ENCODE measurements at regions not wholly inside any gene's neighbourhood (a gene's known extent, or its start where the extent isn't known, plus 50 kb on each side); places are given as distances from the start of the nearest gene placed in this dataset.

- BruUV-seq (replicated peaks): no TSS peak
- Histone ChIP-seq H3K9me2 (ENCODE audit: insufficient read depth) (no peaks in the 10 kb centered on the region), H3K27ac (ENCODE audit: low read depth, low read length) (no peak overlapping the region), H3K36me3 (ENCODE audit: control insufficient read depth in 1 of 2, insufficient read depth in 2 of 2, low read length in 2 of 2) (no peaks in the 10 kb centered on the region), H3K9ac (ENCODE audit: low read length) (no peak overlapping the region), H3K4me2 (ENCODE audit: low read length) (no peak overlapping the region), H3K4me3 (replicated peaks in 1 of 2; ENCODE audit: low read depth in 1 of 2, low read length in 2 of 2) (no peak overlapping the region), H3K4me1 (ENCODE audit: control insufficient read depth in 1 of 2, insufficient read depth in 2 of 2, low read length in 2 of 2) (peaks cover 8 to 13% of the 10 kb centered on the region in 2 experiments; a peak in 3 of 4 replicates), H3K27me3 (ENCODE audit: insufficient read depth, low read length) (no peaks in the 10 kb centered on the region), H3K9me3 (ENCODE audit: control insufficient read depth in 1 of 2, insufficient read depth in 1 of 2, low read depth in 1 of 2, low read length in 2 of 2) (peaks cover 0 to 3% of the 10 kb centered on the region in 2 experiments; a peak in 2 of 4 replicates), H4K20me1 (ENCODE audit: insufficient read depth) (no peaks in the 10 kb centered on the region), H3K79me2 (ENCODE audit: insufficient read depth, low read length) (no peaks in the 10 kb centered on the region), H2AFZ (ENCODE audit: low read depth, low read length, poor library complexity, severe bottlenecking) (no peak overlapping the region)
- no peak for DNase-seq (ENCODE audit: low read depth, low spot score)
- POLR2A ChIA-PET: interaction anchor here (1.2 kb wide), 1 partner anchor 12 kb away, joined by 3 read pairs; no protein-coding TSS in a partner anchor
- CTCF ChIA-PET: no interaction called here
- intact Hi-C loops (cut with micrococcal nuclease): no loop called here
- TF ChIP-seq POLR2A (IDR thresholded peaks at IDR 0.05; ENCODE audit: borderline replicate concordance, extremely low read depth, insufficient read depth, insufficient read length) (no peak), SRF (IDR thresholded peaks at IDR 0.05; ENCODE audit: low read depth) (no peak), FOSL1 (IDR thresholded peaks at IDR 0.05; ENCODE audit: low read depth) (no peak), SIN3A (IDR thresholded peaks at IDR 0.05; ENCODE audit: low read depth) (no peak), EGR1 (IDR thresholded peaks at IDR 0.05; ENCODE audit: low read depth) (no peak), RAD21 (IDR thresholded peaks at IDR 0.05; ENCODE audit: low read depth) (no peak), CTCF (IDR thresholded peaks at IDR 0.05 in 2 of 3, conservative IDR thresholded peaks at IDR 0.05 in 1 of 3; ENCODE audit: borderline replicate concordance in 1 of 3, insufficient read depth in 1 of 3, low read depth in 2 of 3, low read length in 2 of 3) (no peak), YY1 (IDR thresholded peaks at IDR 0.05; ENCODE audit: extremely low read depth, insufficient replicate concordance, low read depth, low read length) (no peak), TCF7L2 (IDR thresholded peaks at IDR 0.05; ENCODE audit: borderline replicate concordance, extremely low read depth, insufficient read depth, insufficient read length) (no peak), ATF3 (IDR thresholded peaks at IDR 0.05) (no peak), EZH2phosphoT487 (IDR thresholded peaks at IDR 0.05; ENCODE audit: borderline replicate concordance) (no peak), ELF1 (IDR thresholded peaks at IDR 0.05; ENCODE audit: borderline replicate concordance, low read depth) (no peak)
- ATAC-seq: no peak
- RAD21 ChIA-PET (ENCODE audit: low non-redundant PET in 1 of 2, low total read pairs in 2 of 2, uncharacterized antibody in 2 of 2, unreplicated experiment in 2 of 2): no interaction called here
Measured at GRCh38 chr6:129778793-129779192, 68.8 kb upstream of the ARHGAP18 start.

Measured in HCT116 (cell line).